HFFc6 (cell line): ENCODE measurements at regions not wholly inside any gene's neighbourhood (a gene's known extent, or its start where the extent isn't known, plus 50 kb on each side); places are given as distances from the start of the nearest gene placed in this dataset.

ENCODE experiments used
- DNase-seq: peaks from one replicate; pipeline ENCODE4 v3.0.0-alpha.2; 2018
- H3K27ac Mint-ChIP-seq: 2 replicates; pipeline ENCODE4 v1.8.0; 2020; ENCODE audit warnings: mild to moderate bottlenecking, mixed read lengths
- H3K27me3 Mint-ChIP-seq: 2 replicates; pipeline ENCODE4 v1.8.0; 2021; ENCODE audit warnings: mild to moderate bottlenecking, moderate library complexity, mixed read lengths; ENCODE audit not compliant: insufficient read depth
- H3K36me3 Mint-ChIP-seq: 2 replicates; pipeline ENCODE4 v1.8.0; 2021; ENCODE audit warnings: low read depth, mixed read lengths
- H3K4me1 Mint-ChIP-seq: 2 replicates; pipeline ENCODE4 v1.8.0; 2020; ENCODE audit warnings: low read depth, mixed read lengths
- H3K4me3 Mint-ChIP-seq: 2 replicates; pipeline ENCODE4 v1.8.0; 2020; ENCODE audit warnings: mild to moderate bottlenecking, moderate library complexity, mixed read lengths
- H3K9me3 Mint-ChIP-seq: 2 replicates; pipeline ENCODE4 v1.8.0; 2020; ENCODE audit warnings: mild to moderate bottlenecking, mixed read lengths
- CTCF ChIP-seq: fragments of 200-600 bp; sonication (generic); IDR thresholded peaks from 2 replicates; pipeline ENCODE4 v1.5.0; 2021; ENCODE audit warnings: antibody characterized with exemption, mild to moderate bottlenecking

- H3K4me1 Mint-ChIP-seq, result no peaks in the 10 kb centered on the region
- H3K27ac Mint-ChIP-seq, result no peak overlapping the region
- H3K36me3 Mint-ChIP-seq, result no peaks in the 10 kb centered on the region
- TF ChIP-seq CTCF, result no peak
- H3K27me3 Mint-ChIP-seq, result peaks cover 5% of the 10 kb centered on the region
- DNase-seq, result no peak
- no peaks in the 10 kb centered on the region; the same call in 1 of the 2 replicates for H3K9me3 Mint-ChIP-seq
- no peak overlapping the region for H3K4me3 Mint-ChIP-seq
Observed at GRCh38 chr1:17943506-17943905, 164.1 kb upstream of the IGSF21 start.

- Mint-ChIP-seq H3K4me1 (no peaks in the 10 kb centered on the region), H3K36me3 (no peaks in the 10 kb centered on the region), H3K9me3 (no peaks in the 10 kb centered on the region; the same call in 1 of the 2 replicates), H3K4me3 (no peak overlapping the region), H3K27ac (no peak overlapping the region), H3K27me3 (peaks cover 7% of the 10 kb centered on the region)
- DNase-seq, result no peak
- TF ChIP-seq CTCF, result no peak
Observed at GRCh38 chr1:17944646-17945045, 163.0 kb upstream of the IGSF21 start.

- no peak overlapping the region for H3K4me3 Mint-ChIP-seq
- H3K27ac Mint-ChIP-seq, result no peak overlapping the region
- no peaks in the 10 kb centered on the region; the same call in 1 of the 2 replicates for H3K9me3 Mint-ChIP-seq
- DNase-seq, result no peak
- H3K4me1 Mint-ChIP-seq, result no peaks in the 10 kb centered on the region
- no peak for TF ChIP-seq CTCF
- H3K36me3 Mint-ChIP-seq, result no peaks in the 10 kb centered on the region
- peaks cover 11% of the 10 kb centered on the region for H3K27me3 Mint-ChIP-seq
Observed at GRCh38 chr1:17946434-17946833, 161.2 kb upstream of the IGSF21 start.

- no peak for DNase-seq
- Mint-ChIP-seq H3K27ac (no peak overlapping the region), H3K4me1 (no peaks in the 10 kb centered on the region), H3K9me3 (no peaks in the 10 kb centered on the region; the same call in 1 of the 2 replicates), H3K36me3 (no peaks in the 10 kb centered on the region), H3K4me3 (no peak overlapping the region), H3K27me3 (peaks cover 11% of the 10 kb centered on the region)
- no peak for TF ChIP-seq CTCF
Observed at GRCh38 chr1:17948594-17948993, 159.0 kb upstream of the IGSF21 start.

- Mint-ChIP-seq H3K4me3 (no peak overlapping the region), H3K36me3 (no peaks in the 10 kb centered on the region), H3K4me1 (no peaks in the 10 kb centered on the region), H3K27me3 (peaks cover 11% of the 10 kb centered on the region), H3K9me3 (no peaks in the 10 kb centered on the region; the same call in 1 of the 2 replicates), H3K27ac (no peak overlapping the region)
- DNase-seq, result no peak
- no peak for TF ChIP-seq CTCF
Observed at GRCh38 chr1:17949511-17949910, 158.1 kb upstream of the IGSF21 start.

- no peak for TF ChIP-seq CTCF
- Mint-ChIP-seq H3K9me3 (no peaks in the 10 kb centered on the region; the same call in 1 of the 2 replicates), H3K4me1 (no peaks in the 10 kb centered on the region), H3K4me3 (no peak overlapping the region), H3K36me3 (no peaks in the 10 kb centered on the region), H3K27me3 (peaks cover 11% of the 10 kb centered on the region), H3K27ac (no peak overlapping the region)
- DNase-seq, result no peak
Observed at GRCh38 chr1:17950728-17951127, 156.9 kb upstream of the IGSF21 start.
